Liver (tissue), 3 donors: ENCODE measurements at regions not wholly inside any gene's neighbourhood (a gene's known extent, or its start where the extent isn't known, plus 50 kb on each side); places are given as distances from the start of the nearest gene placed in this dataset.

ENCODE experiments used
- CTCF ChIP-seq: fragments of 150-350 bp; IDR thresholded peaks from 2 replicates; pipeline ENCODE4 v1.5.1; 2017; ENCODE audit warnings: improper control_type of control experiment, low read depth, low read length; ENCODE audit not compliant: missing input control
- EGR1 ChIP-seq, 2 donors: IDR thresholded peaks; 2 replicates each; pipeline ENCODE4 v1.6.1; 2016 to 2018; ENCODE audit warnings: antibody characterized with exemption in 2 of 2, low read depth in 2 of 2
- RAD21 ChIP-seq, 2 donors: IDR thresholded peaks; 2 replicates each; pipeline ENCODE4 v1.6.1; 2016; ENCODE audit warnings: antibody characterized with exemption in 2 of 2, mild to moderate bottlenecking in 2 of 2
- REST ChIP-seq: IDR thresholded peaks from 2 replicates; pipeline ENCODE4 v1.6.1; 2016; ENCODE audit warnings: antibody characterized with exemption, mild to moderate bottlenecking
- SP1 ChIP-seq: IDR thresholded peaks from 2 replicates; pipeline ENCODE4 v1.6.1; 2018; ENCODE audit warnings: antibody characterized with exemption, mild to moderate bottlenecking
- TAF1 ChIP-seq: conservative IDR thresholded peaks from 2 replicates; pipeline ENCODE4 v1.6.1; 2016; ENCODE audit warnings: antibody characterized with exemption, mild to moderate bottlenecking
- ZBTB33 ChIP-seq: IDR thresholded peaks from 2 replicates; pipeline ENCODE4 v1.6.1; 2016; ENCODE audit warnings: antibody characterized with exemption
- donor health status: healthy.
- donor health status: healthy.

DNA sequence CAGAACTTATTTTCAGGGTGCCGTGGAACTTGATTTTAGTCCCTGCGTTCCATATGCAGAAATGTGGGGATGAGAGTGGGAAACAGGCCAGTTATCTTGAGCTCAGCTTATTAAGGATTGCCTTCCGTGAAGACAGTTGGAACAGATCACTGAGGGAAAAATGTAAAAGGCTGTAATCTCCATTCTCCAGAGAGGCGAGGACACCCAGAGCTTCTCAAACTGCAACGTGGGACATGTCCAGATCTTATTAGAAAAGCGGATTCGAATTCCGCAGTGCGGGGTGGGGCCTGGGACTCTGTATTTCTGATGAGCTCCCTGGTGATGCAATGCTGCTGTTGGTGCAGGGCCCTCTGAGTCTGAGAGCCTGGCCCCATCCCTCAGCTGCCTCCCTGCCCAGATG is 185.6 kb upstream of the CIBAR2 start:
- TF ChIP-seq REST (no peak), CTCF (no peak), TAF1 (no peak), ZBTB33 (no peak), EGR1 (IDR thresholded peaks at IDR 0.05; ENCODE audit: low read depth in 2 of 2) (no peak), SP1 (no peak), RAD21 (IDR thresholded peaks at IDR 0.05) (no peak)
